HepG2 (cell line): ENCODE measurements at regions not wholly inside any gene's neighbourhood (a gene's known extent, or its start where the extent isn't known, plus 50 kb on each side); places are given as distances from the start of the nearest gene placed in this dataset.

ENCODE experiments used
- ATAC-seq: fragments of 200-7000 bp; cut with Tn5 transposase; 3 replicates; pipeline ENCODE4 v1.9.1; 2020; ENCODE audit warnings: mild to moderate bottlenecking, moderate library complexity
- BruUV-seq: library from RNA; stranded (reverse); fragments of 400-500 nt; replicated peaks from 2 replicates; lab custom pipeline; 2021; lab: Mats Ljungman, UMichigan
- CTCF ChIA-PET: fragments of 300-600 bp; formaldehyde crosslinking; extraction: SDS; loops from one replicate; lab custom pipeline; 2021; ENCODE audit warnings: low total read pairs, inconsistent platforms, low intra/inter-chr PET ratio; lab: Yijun Ruan, JAX
- POLR2A ChIA-PET: fragments of 350-600 bp; sonication (Branson Sonifier 250); formaldehyde crosslinking; loops from one replicate; lab custom pipeline; 2020; ENCODE audit warnings: antibody characterized with exemption, inconsistent platforms; lab: Yijun Ruan, JAX
- DNase-seq: peaks from one replicate; pipeline ENCODE4 v3.0.0-alpha.2; 2015; ENCODE audit warnings: low spot score
- FAIRE-seq: peaks from 3 replicates; lab custom pipeline; 2011; peaks lifted over from hg19 to GRCh38; lab: Jason Lieb, UNC
- H2AFZ ChIP-seq: one replicate; pipeline ENCODE4 v1.6.1; 2011; ENCODE audit warnings: low read length, inconsistent platforms
- H3K27ac ChIP-seq: fragments of 300-600 bp; 3 replicates; pipeline ENCODE4 v1.8.0; 2011; ENCODE audit warnings: mixed run types, mild to moderate bottlenecking, mixed read lengths, low read length, inconsistent platforms; ENCODE audit not compliant: insufficient read depth; ENCODE audit errors: extremely low read length
- H3K27me3 ChIP-seq, 2 experiments: fragments of 200-600 bp in 1 of 2; 2 replicates in 1 of 2; 3 replicates in 1 of 2; pipeline versions ENCODE4 v1.6.0 to v1.8.0; 2011; ENCODE audit warnings: low read length in 2 of 2, mild to moderate bottlenecking in 2 of 2, moderate library complexity in 2 of 2, inconsistent platforms in 1 of 2; ENCODE audit not compliant: insufficient read depth in 2 of 2, control insufficient read depth in 1 of 2
- H3K36me3 ChIP-seq, 2 experiments: fragments of 200-600 bp in 1 of 2; replicated peaks in 1 of 2; 2 replicates in 1 of 2; 3 replicates in 1 of 2; pipeline versions ENCODE4 v1.5.1 to v1.8.0; 2011; ENCODE audit warnings: low read length in 2 of 2, inconsistent platforms in 1 of 2; ENCODE audit not compliant: insufficient read depth in 2 of 2, control insufficient read depth in 1 of 2
- H3K4me1 ChIP-seq: 2 replicates; pipeline ENCODE4 v1.5.1; 2012; ENCODE audit warnings: low read length, inconsistent platforms; ENCODE audit not compliant: insufficient read depth
- H3K4me2 ChIP-seq: 2 replicates; pipeline ENCODE4 v1.6.0; 2011; ENCODE audit warnings: low read depth, low read length, inconsistent platforms
- H3K4me3 ChIP-seq, 3 experiments: fragments of 200-600 bp in 1 of 3; sonication (generic), shearing (Covaris generic) in 1 of 3; replicated peaks in 1 of 3; 2 replicates each; pipeline ENCODE4 v1.5.1; 2011 to 2016; ENCODE audit warnings: low read length in 3 of 3, inconsistent platforms in 2 of 3, low read depth in 2 of 3, mild to moderate bottlenecking in 2 of 3, control low read depth in 1 of 3, mixed read lengths in 1 of 3; ENCODE audit not compliant: insufficient read depth in 1 of 3
- H3K79me2 ChIP-seq: one replicate; pipeline ENCODE4 v1.6.1; 2011; ENCODE audit warnings: low read length, inconsistent platforms; ENCODE audit not compliant: insufficient read depth
- H3K9ac ChIP-seq: 2 replicates; pipeline ENCODE4 v1.6.0; 2011; ENCODE audit warnings: mild to moderate bottlenecking, low read depth, low read length, inconsistent platforms; ENCODE audit not compliant: insufficient read depth
- H3K9me3 ChIP-seq: 2 replicates; pipeline ENCODE4 v1.5.1; 2012; ENCODE audit warnings: mild to moderate bottlenecking, low read length
- H4K20me1 ChIP-seq: 2 replicates; pipeline ENCODE4 v1.6.0; 2011; ENCODE audit warnings: inconsistent platforms, mild to moderate bottlenecking, low read length, moderate library complexity; ENCODE audit not compliant: insufficient read depth
- ATF7-NPFF ChIP-seq: sonication (generic); formaldehyde crosslinking; IDR thresholded peaks from 2 replicates; pipeline ENCODE4 v1.8.1; 2023; ENCODE audit warnings: mild to moderate bottlenecking, low read depth, missing genetic modification reagents, moderate library complexity
- GRHL1 ChIP-seq: sonication (generic); formaldehyde crosslinking; conservative IDR thresholded peaks from 2 replicates; pipeline ENCODE4 v1.8.0; 2022; ENCODE audit warnings: missing genetic modification reagents
- MXD4 ChIP-seq: IDR thresholded peaks from 2 replicates; pipeline ENCODE4 v1.6.1; 2016; ENCODE audit warnings: mild to moderate bottlenecking, missing biosample characterization, missing genetic modification reagents
- PTBP1 ChIP-seq: fragments of 200-400 bp; formaldehyde crosslinking; IDR thresholded peaks from 2 replicates; pipeline ENCODE4 v1.6.1; 2018; ENCODE audit warnings: low read length, low read depth; ENCODE audit not compliant: poor library complexity, severe bottlenecking
- RFX3 ChIP-seq: IDR thresholded peaks from 2 replicates; pipeline ENCODE4 v1.6.1; 2016; ENCODE audit warnings: missing biosample characterization, missing genetic modification reagents
- SMAD3 ChIP-seq: sonication (generic); formaldehyde crosslinking; IDR thresholded peaks from 2 replicates; pipeline ENCODE4 v1.4.0; 2020; ENCODE audit warnings: missing genetic modification reagents
- TBL1XR1 ChIP-seq: fragments of 150-350 bp; IDR thresholded peaks from 2 replicates; pipeline ENCODE4 v1.6.1; 2014; ENCODE audit warnings: borderline replicate concordance, low read length; ENCODE audit not compliant: partially characterized antibody
- TOE1 ChIP-seq: sonication (generic); formaldehyde crosslinking; IDR thresholded peaks from 2 replicates; pipeline ENCODE4 v1.4.0; 2020; ENCODE audit warnings: mild to moderate bottlenecking, missing genetic modification reagents
- ZBTB43 ChIP-seq: sonication (generic); formaldehyde crosslinking; conservative IDR thresholded peaks from 2 replicates; pipeline ENCODE4 v1.4.0; 2020; ENCODE audit warnings: missing genetic modification reagents
- ZNF101 ChIP-seq: sonication (generic); formaldehyde crosslinking; IDR thresholded peaks from 2 replicates; pipeline ENCODE4 v1.4.0; 2020; ENCODE audit warnings: mild to moderate bottlenecking, low read depth, missing genetic modification reagents, borderline replicate concordance
- WGBS: methylation state at CpG from one replicate; pipeline ENCODE4 v1.1.6; 2017; ENCODE audit warnings: low lambda C conversion rate; 5-methylcytosine and 5-hydroxymethylcytosine counted together
- in situ Hi-C: cut with HindIII; loops from 2 replicates; pipeline ENCODE4 v1.10.0; 2017; ENCODE audit warnings: low pct_unique_long_range_greater_than_20kb; ENCODE audit not compliant: extremely low pct_ligation_motif_present
- intact Hi-C: fragments of 100-400 bp; cut with micrococcal nuclease; formaldehyde crosslinking; loops from one replicate; pipeline ENCODE4 v1.10.0; 2022; ENCODE audit not compliant: unreplicated experiment

GRCh38 chr12:127613056-127613455 lies 653.9 kb upstream of the TMEM132C start (continued):
- TF ChIP-seq RFX3 = no peak
- TF ChIP-seq ZNF101 = no peak
- no peak for TF ChIP-seq ATF7-NPFF (CRISPR knock-in tag)

GRCh38 chr12:127619869-127620734 lies 646.9 kb upstream of the TMEM132C start:
- no peak overlapping the region for H3K4me2 ChIP-seq
- H2AFZ ChIP-seq = no peak overlapping the region
- H3K27me3 ChIP-seq = no peaks in the 10 kb centered on the region
- H3K4me1 ChIP-seq = no peaks in the 10 kb centered on the region
- H3K36me3 ChIP-seq = no peaks in the 10 kb centered on the region
- peaks cover 11% of the 10 kb centered on the region for H3K9me3 ChIP-seq
- 7% methylated on average over 10 of the region's 10 CpGs for WGBS
- BruUV-seq = no TSS peak
- in situ Hi-C loops = no loop called here
- no peak overlapping the region for H3K9ac ChIP-seq
- no peak for TF ChIP-seq GRHL1
- no peak for TF ChIP-seq TOE1 (CRISPR knock-in tag)
- TF ChIP-seq PTBP1 = no peak
- no peak for TF ChIP-seq SMAD3 (CRISPR knock-in tag)
- no peak for TF ChIP-seq ZBTB43 (CRISPR knock-in tag)
- TF ChIP-seq TBL1XR1 = no peak
- no peak for TF ChIP-seq MXD4 (CRISPR knock-in tag)
- TF ChIP-seq, all 625 proteins: peak for 0
- FAIRE-seq (no peak), ATAC-seq (no peak), DNase-seq (no peak)
- H3K27ac ChIP-seq = no peak overlapping the region
- H3K4me3 ChIP-seq = no peak overlapping the region
- intact Hi-C loops = no loop called here
- ChIA-PET CTCF (no interaction called here), POLR2A (no interaction called here)
- no peaks in the 10 kb centered on the region for H4K20me1 ChIP-seq
- no peaks in the 10 kb centered on the region for H3K79me2 ChIP-seq
